ENCODE measurements at regions not wholly inside any gene's neighbourhood (a gene's known extent, or its start where the extent isn't known, plus 50 kb on each side); places are given as distances from the start of the nearest gene placed in this dataset.

GRCh38 chr5:87190041-87190440 lies 77.6 kb upstream of the RASA1 start:
- no peak for TF ChIP-seq POLR2A (IDR thresholded peaks at IDR 0.05; ENCODE audit: low read depth)
- no peak for TF ChIP-seq CTCF (IDR thresholded peaks at IDR 0.05)

Measured in esophagus muscularis mucosa (tissue), 3 donors.